ENCODE measurements at regions not wholly inside any gene's neighbourhood (a gene's known extent, or its start where the extent isn't known, plus 50 kb on each side); places are given as distances from the start of the nearest gene placed in this dataset.

DNA sequence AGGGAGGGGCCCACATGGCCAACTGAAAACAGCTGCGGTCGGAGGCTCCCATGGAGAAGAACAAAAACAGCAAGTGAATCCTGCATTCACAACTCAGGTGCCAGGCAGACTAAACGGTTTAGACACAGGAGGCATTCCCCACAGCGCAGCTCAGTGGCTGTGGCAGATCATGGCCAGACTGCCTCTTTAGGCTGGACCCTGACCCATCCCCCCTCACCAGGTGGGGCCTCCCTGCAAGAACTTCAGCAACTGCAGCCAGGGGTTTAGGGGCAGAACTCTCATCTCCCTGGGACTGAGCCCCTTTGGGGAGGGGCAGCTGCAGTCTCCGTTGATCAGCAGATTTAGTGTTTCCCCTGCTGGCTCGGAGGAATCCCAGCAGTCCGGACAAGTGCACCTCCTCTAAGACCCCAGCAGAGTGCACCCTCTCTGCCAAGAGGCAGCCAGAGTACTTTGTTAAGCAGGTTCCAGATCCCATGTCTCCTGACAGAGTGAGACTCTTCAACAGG, 346.7 kb downstream of the SS18 start:
- TF ChIP-seq EP300 (IDR thresholded peaks at IDR 0.05), result no peak
- TF ChIP-seq, protein P1, sequence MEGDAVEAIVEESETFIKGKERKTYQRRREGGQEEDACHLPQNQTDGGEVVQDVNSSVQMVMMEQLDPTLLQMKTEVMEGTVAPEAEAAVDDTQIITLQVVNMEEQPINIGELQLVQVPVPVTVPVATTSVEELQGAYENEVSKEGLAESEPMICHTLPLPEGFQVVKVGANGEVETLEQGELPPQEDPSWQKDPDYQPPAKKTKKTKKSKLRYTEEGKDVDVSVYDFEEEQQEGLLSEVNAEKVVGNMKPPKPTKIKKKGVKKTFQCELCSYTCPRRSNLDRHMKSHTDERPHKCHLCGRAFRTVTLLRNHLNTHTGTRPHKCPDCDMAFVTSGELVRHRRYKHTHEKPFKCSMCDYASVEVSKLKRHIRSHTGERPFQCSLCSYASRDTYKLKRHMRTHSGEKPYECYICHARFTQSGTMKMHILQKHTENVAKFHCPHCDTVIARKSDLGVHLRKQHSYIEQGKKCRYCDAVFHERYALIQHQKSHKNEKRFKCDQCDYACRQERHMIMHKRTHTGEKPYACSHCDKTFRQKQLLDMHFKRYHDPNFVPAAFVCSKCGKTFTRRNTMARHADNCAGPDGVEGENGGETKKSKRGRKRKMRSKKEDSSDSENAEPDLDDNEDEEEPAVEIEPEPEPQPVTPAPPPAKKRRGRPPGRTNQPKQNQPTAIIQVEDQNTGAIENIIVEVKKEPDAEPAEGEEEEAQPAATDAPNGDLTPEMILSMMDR (IDR thresholded peaks at IDR 0.05), result no peak
- no peak for TF ChIP-seq POLR2A (IDR thresholded peaks at IDR 0.05)

Data from ovary (tissue), 3 donors.